Stomach (tissue), 4 donors: ENCODE measurements at regions not wholly inside any gene's neighbourhood (a gene's known extent, or its start where the extent isn't known, plus 50 kb on each side); places are given as distances from the start of the nearest gene placed in this dataset.

ENCODE experiments used
- EP300 ChIP-seq: sonication (generic); formaldehyde crosslinking; IDR thresholded peaks from one replicate; pipeline ENCODE4 v1.6.1; 2017; ENCODE audit warnings: antibody characterized with exemption
- POLR2A ChIP-seq, 4 donors: fragments of 450-650 bp; IDR thresholded peaks; one replicate each; pipeline ENCODE4 v1.6.1; 2016; ENCODE audit warnings: antibody characterized with exemption in 4 of 4, control low read depth in 2 of 4, mild to moderate bottlenecking in 1 of 4, moderate library complexity in 1 of 4
- TF ChIP-seq, protein P1 (sequence below), 7 experiments: fragments of 450-650 bp in 4 of 7; fragments of 200-600 bp in 3 of 7; sonication (generic) in 3 of 7; IDR thresholded peaks; one replicate each; pipeline ENCODE4 v1.5.1; 2016 to 2019; ENCODE audit warnings: antibody characterized with exemption in 7 of 7, control low read depth in 2 of 7, mild to moderate bottlenecking in 1 of 7

DNA sequence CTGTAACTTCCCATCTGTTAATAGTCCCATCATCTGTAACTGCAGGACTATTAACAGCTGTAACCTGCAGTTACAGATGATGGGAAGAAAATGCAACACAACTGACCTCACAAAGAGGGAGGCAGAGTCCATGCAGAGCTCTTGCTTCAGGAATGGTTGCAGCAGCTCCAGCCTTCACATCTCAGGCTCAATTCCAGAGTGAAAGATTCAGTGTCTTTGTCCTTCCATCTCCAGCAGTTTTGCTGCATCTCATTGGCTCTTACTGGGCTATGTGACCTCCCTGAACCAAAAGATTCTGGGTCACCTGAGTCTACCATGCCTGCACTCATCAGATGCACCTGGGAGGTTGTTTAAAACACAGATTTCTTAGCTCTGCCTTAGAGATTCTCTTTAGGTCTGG lies 686.7 kb downstream of the MATN1 start:
- TF ChIP-seq, protein P1, sequence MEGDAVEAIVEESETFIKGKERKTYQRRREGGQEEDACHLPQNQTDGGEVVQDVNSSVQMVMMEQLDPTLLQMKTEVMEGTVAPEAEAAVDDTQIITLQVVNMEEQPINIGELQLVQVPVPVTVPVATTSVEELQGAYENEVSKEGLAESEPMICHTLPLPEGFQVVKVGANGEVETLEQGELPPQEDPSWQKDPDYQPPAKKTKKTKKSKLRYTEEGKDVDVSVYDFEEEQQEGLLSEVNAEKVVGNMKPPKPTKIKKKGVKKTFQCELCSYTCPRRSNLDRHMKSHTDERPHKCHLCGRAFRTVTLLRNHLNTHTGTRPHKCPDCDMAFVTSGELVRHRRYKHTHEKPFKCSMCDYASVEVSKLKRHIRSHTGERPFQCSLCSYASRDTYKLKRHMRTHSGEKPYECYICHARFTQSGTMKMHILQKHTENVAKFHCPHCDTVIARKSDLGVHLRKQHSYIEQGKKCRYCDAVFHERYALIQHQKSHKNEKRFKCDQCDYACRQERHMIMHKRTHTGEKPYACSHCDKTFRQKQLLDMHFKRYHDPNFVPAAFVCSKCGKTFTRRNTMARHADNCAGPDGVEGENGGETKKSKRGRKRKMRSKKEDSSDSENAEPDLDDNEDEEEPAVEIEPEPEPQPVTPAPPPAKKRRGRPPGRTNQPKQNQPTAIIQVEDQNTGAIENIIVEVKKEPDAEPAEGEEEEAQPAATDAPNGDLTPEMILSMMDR (IDR thresholded peaks at IDR 0.05) = no peak
- TF ChIP-seq POLR2A (IDR thresholded peaks at IDR 0.05) (no peak), EP300 (no peak)
